IMR-90 (cell line): ENCODE measurements at regions not wholly inside any gene's neighbourhood (a gene's known extent, or its start where the extent isn't known, plus 50 kb on each side); places are given as distances from the start of the nearest gene placed in this dataset.

Experiments
- ATAC-seq: fragments of 200-7000 bp; cut with Tn5 transposase; 2 replicates; pipeline ENCODE4 v1.9.1; 2020; ENCODE audit warnings: low read depth, mild to moderate bottlenecking, moderate library complexity
- BruUV-seq: library from RNA; stranded (reverse); fragments of 400-500 nt; replicated peaks from 2 replicates; lab custom pipeline; 2021; lab: Mats Ljungman, UMichigan
- CTCF ChIA-PET: fragments of 300-600 bp; formaldehyde crosslinking; extraction: SDS; loops from one replicate; lab custom pipeline; 2021; ENCODE audit warnings: antibody characterized with exemption; lab: Yijun Ruan, JAX
- POLR2A ChIA-PET: fragments of 300-600 bp; sonication (Branson Sonifier 250); formaldehyde crosslinking; loops from one replicate; lab custom pipeline; 2022; ENCODE audit warnings: antibody characterized with exemption; ENCODE audit not compliant: unreplicated experiment; lab: Charles Lee
- DNase-seq: peaks from one replicate; pipeline ENCODE4 v3.0.0; 2013
- H2AFZ ChIP-seq: replicated peaks from 2 replicates; pipeline ENCODE3; 2013; ENCODE audit warnings: low read length, mild to moderate bottlenecking; ENCODE audit not compliant: poor library complexity
- H2AK5ac ChIP-seq: 2 replicates; pipeline ENCODE4 v1.6.1; 2013; ENCODE audit warnings: low read depth, low read length, inconsistent platforms
- H2AK9ac ChIP-seq: replicated peaks from 2 replicates; pipeline ENCODE3; 2013; ENCODE audit warnings: mild to moderate bottlenecking, low read depth, low read length, moderate library complexity; ENCODE audit not compliant: poor library complexity
- H2BK120ac ChIP-seq: 2 replicates; pipeline ENCODE4 v1.6.1; 2013; ENCODE audit warnings: low read depth, low read length, inconsistent platforms
- H2BK15ac ChIP-seq: 3 replicates; pipeline ENCODE4 v1.6.1; 2013; ENCODE audit warnings: low read depth, low read length, inconsistent platforms
- H2BK20ac ChIP-seq: 2 replicates; pipeline ENCODE4 v1.6.1; 2013; ENCODE audit warnings: low read depth, mild to moderate bottlenecking, inconsistent platforms, low read length, moderate library complexity
- H2BK5ac ChIP-seq: 2 replicates; pipeline ENCODE4 v1.6.1; 2013; ENCODE audit warnings: mild to moderate bottlenecking, low read depth, low read length, inconsistent platforms; ENCODE audit not compliant: poor library complexity, severe bottlenecking
- H3K14ac ChIP-seq: replicated peaks from 2 replicates; pipeline ENCODE4 v1.6.1; 2013; ENCODE audit warnings: low read depth, low read length, inconsistent platforms
- H3K18ac ChIP-seq: 2 replicates; pipeline ENCODE4 v1.6.1; 2013; ENCODE audit warnings: low read depth, low read length, control low read depth
- H3K23ac ChIP-seq: 2 replicates; pipeline ENCODE4 v1.6.1; 2013; ENCODE audit warnings: low read depth, low read length, inconsistent platforms
- H3K27ac ChIP-seq: 2 replicates; pipeline ENCODE4 v1.5.1; 2013; ENCODE audit warnings: mild to moderate bottlenecking, control low read depth, low read length; ENCODE audit not compliant: insufficient read depth
- H3K27me3 ChIP-seq: 2 replicates; pipeline ENCODE4 v1.6.1; 2013; ENCODE audit warnings: low read length; ENCODE audit not compliant: control insufficient read depth, insufficient read depth
- H3K36me3 ChIP-seq: 2 replicates; pipeline ENCODE4 v1.6.1; 2013; ENCODE audit warnings: low read length, mixed read lengths; ENCODE audit not compliant: control insufficient read depth, insufficient read depth
- H3K4ac ChIP-seq: 2 replicates; pipeline ENCODE4 v1.6.1; 2013; ENCODE audit warnings: low read depth, low read length, inconsistent platforms
- H3K4me1 ChIP-seq: 2 replicates; pipeline ENCODE4 v1.6.1; 2013; ENCODE audit warnings: low read length, mixed read lengths; ENCODE audit not compliant: control insufficient read depth, insufficient read depth
- H3K4me2 ChIP-seq: 2 replicates; pipeline ENCODE4 v1.6.1; 2013; ENCODE audit warnings: low read depth, mild to moderate bottlenecking, control low read depth, low read length, moderate library complexity
- H3K4me3 ChIP-seq: 2 replicates; pipeline ENCODE4 v1.5.1; 2013; ENCODE audit warnings: low read depth, mild to moderate bottlenecking, control low read depth, low read length, moderate library complexity; ENCODE audit not compliant: insufficient read depth
- H3K56ac ChIP-seq: 2 replicates; pipeline ENCODE4 v1.6.1; 2013; ENCODE audit warnings: low read length, inconsistent platforms; ENCODE audit not compliant: insufficient read depth; ENCODE audit errors: extremely low read depth
- H3K79me1 ChIP-seq, 2 experiments: 2 replicates each; pipeline ENCODE4 v1.6.1; 2013; ENCODE audit warnings: low read length in 2 of 2, inconsistent platforms in 1 of 2, low read depth in 1 of 2
- H3K9ac ChIP-seq: 2 replicates; pipeline ENCODE4 v1.6.1; 2013; ENCODE audit warnings: low read depth, low read length, control low read depth
- H3K9me1 ChIP-seq: 2 replicates; pipeline ENCODE4 v1.6.1; 2013; ENCODE audit warnings: low read length, inconsistent platforms; ENCODE audit not compliant: insufficient read depth
- H3K9me3 ChIP-seq: 2 replicates; pipeline ENCODE4 v1.6.1; 2013; ENCODE audit warnings: low read length; ENCODE audit not compliant: control insufficient read depth, insufficient read depth
- H4K20me1 ChIP-seq: 2 replicates; pipeline ENCODE4 v1.6.1; 2013; ENCODE audit warnings: low read length, inconsistent platforms; ENCODE audit not compliant: insufficient read depth
- H4K5ac ChIP-seq: 2 replicates; pipeline ENCODE4 v1.6.1; 2013; ENCODE audit warnings: mild to moderate bottlenecking, low read depth, low read length, control low read depth
- H4K8ac ChIP-seq, 2 experiments: 2 replicates each; pipeline ENCODE4 v1.6.1; 2013; ENCODE audit warnings: low read depth in 2 of 2, low read length in 2 of 2, control low read depth in 1 of 2, inconsistent platforms in 1 of 2
- H4K91ac ChIP-seq: 2 replicates; pipeline ENCODE4 v1.6.1; 2013; ENCODE audit warnings: low read depth, low read length, inconsistent platforms; ENCODE audit not compliant: insufficient read depth
- CTCF ChIP-seq: conservative IDR thresholded peaks from 2 replicates; pipeline ENCODE4 v1.5.1; 2012; ENCODE audit warnings: mild to moderate bottlenecking, low read depth, low read length, improper control_type of control experiment
- MAZ ChIP-seq: IDR thresholded peaks from 2 replicates; pipeline ENCODE4 v1.6.1; 2012; ENCODE audit warnings: low read depth, mild to moderate bottlenecking, low read length, improper control_type of control experiment, moderate library complexity, borderline replicate concordance
- NFE2L2 ChIP-seq: fragments of 150-350 bp; IDR thresholded peaks from 2 replicates; pipeline ENCODE4 v1.6.1; 2016; ENCODE audit warnings: low read depth, mild to moderate bottlenecking, low read length
- RCOR1 ChIP-seq: IDR thresholded peaks from 2 replicates; pipeline ENCODE4 v1.6.1; 2012; ENCODE audit warnings: mild to moderate bottlenecking, low read length, improper control_type of control experiment; ENCODE audit not compliant: insufficient replicate concordance
- SMC3 ChIP-seq: fragments of 150-350 bp; IDR thresholded peaks from 2 replicates; pipeline ENCODE4 v1.6.1; 2016; ENCODE audit warnings: low read depth, mild to moderate bottlenecking, antibody characterized with exemption, low read length, moderate library complexity
- dilution Hi-C: fragments of 300-500 bp; cut with HindIII; formaldehyde crosslinking; loops from one replicate; pipeline ENCODE4 v1.14.3; 2018; ENCODE audit warnings: low sequenced_read_pairs; ENCODE audit not compliant: unreplicated experiment
- in situ Hi-C: fragments of 300-500 bp; cut with MboI; formaldehyde crosslinking; loops from 3 replicates; pipeline ENCODE4 v1.14.3; 2019; ENCODE audit warnings: low sequenced_read_pairs, inconsistent platforms, mixed read lengths
- intact Hi-C: fragments of 100-400 bp; cut with micrococcal nuclease; formaldehyde crosslinking; loops from 2 replicates; pipeline ENCODE4 v1.10.0; 2022

- no peak overlapping the region for H2BK20ac ChIP-seq
- no peak overlapping the region for H4K91ac ChIP-seq
- no peak overlapping the region for H4K8ac ChIP-seq
- TF ChIP-seq CTCF (no peak), SMC3 (no peak), MAZ (no peak), NFE2L2 (no peak), RCOR1 (no peak)
- H3K9ac ChIP-seq = no peak overlapping the region
- H3K79me1 ChIP-seq = no peaks in the 10 kb centered on the region
- no peaks in the 10 kb centered on the region for H3K9me1 ChIP-seq
- no TSS peak for BruUV-seq
- H3K27ac ChIP-seq = no peak overlapping the region
- H3K14ac ChIP-seq = no peak overlapping the region
- CTCF ChIA-PET = no interaction called here
- DNase-seq = no peak
- no peaks in the 10 kb centered on the region for H3K36me3 ChIP-seq
- no peak for ATAC-seq
- H2BK15ac ChIP-seq = no peak overlapping the region
- no peak overlapping the region for H2AFZ ChIP-seq
- no peak overlapping the region for H4K5ac ChIP-seq
- no peak overlapping the region for H2BK120ac ChIP-seq
- intact Hi-C loops (no loop called here), in situ Hi-C loops (no loop called here), dilution Hi-C loops (no loop called here)
- H3K4me1 ChIP-seq = no peaks in the 10 kb centered on the region
- H2AK5ac ChIP-seq = no peak overlapping the region
- no peak overlapping the region for H2AK9ac ChIP-seq
- H2BK5ac ChIP-seq = no peak overlapping the region
- no peaks in the 10 kb centered on the region for H4K20me1 ChIP-seq
- POLR2A ChIA-PET = no interaction called here
- H3K9me3 ChIP-seq = peaks cover 28% of the 10 kb centered on the region
- no peak overlapping the region for H3K4me3 ChIP-seq
- H3K27me3 ChIP-seq = no peaks in the 10 kb centered on the region
- H3K4ac ChIP-seq = no peak overlapping the region
- H3K23ac ChIP-seq = no peak overlapping the region
- H3K18ac ChIP-seq = no peak overlapping the region
- H3K56ac ChIP-seq = no peak overlapping the region
- H3K4me2 ChIP-seq = no peak overlapping the region
These were observed 74.0 kb upstream of the SOX1 start for GRCh38 chr13:111992911-111993310.
